HCT116 (cell line): ENCODE measurements at regions not wholly inside any gene's neighbourhood (a gene's known extent, or its start where the extent isn't known, plus 50 kb on each side); places are given as distances from the start of the nearest gene placed in this dataset.

Source experiments
- POLR2AphosphoS5 ChIP-seq: IDR thresholded peaks from 2 replicates; pipeline ENCODE4 v1.6.1; 2011; ENCODE audit warnings: mild to moderate bottlenecking, low read depth, low read length, moderate library complexity
- TF ChIP-seq, protein P1 (sequence below), 3 experiments: fragments of 200-600 bp in 1 of 3; sonication (generic) in 1 of 3; IDR thresholded peaks in 2 of 3; conservative IDR thresholded peaks in 1 of 3; 2 replicates each; pipeline ENCODE4 v1.5.1; 2012 to 2017; ENCODE audit warnings: low read depth in 2 of 3, low read length in 2 of 3, antibody characterized with exemption in 1 of 3, borderline replicate concordance in 1 of 3, control low read depth in 1 of 3, mild to moderate bottlenecking in 1 of 3, mixed read lengths in 1 of 3, mixed run types in 1 of 3, moderate library complexity in 1 of 3; ENCODE audit not compliant: insufficient read depth in 1 of 3

GRCh38 chr10:131651674-131652437 lies 249.0 kb upstream of the PPP2R2D start:
- TF ChIP-seq POLR2AphosphoS5: no peak
- TF ChIP-seq, protein P1, sequence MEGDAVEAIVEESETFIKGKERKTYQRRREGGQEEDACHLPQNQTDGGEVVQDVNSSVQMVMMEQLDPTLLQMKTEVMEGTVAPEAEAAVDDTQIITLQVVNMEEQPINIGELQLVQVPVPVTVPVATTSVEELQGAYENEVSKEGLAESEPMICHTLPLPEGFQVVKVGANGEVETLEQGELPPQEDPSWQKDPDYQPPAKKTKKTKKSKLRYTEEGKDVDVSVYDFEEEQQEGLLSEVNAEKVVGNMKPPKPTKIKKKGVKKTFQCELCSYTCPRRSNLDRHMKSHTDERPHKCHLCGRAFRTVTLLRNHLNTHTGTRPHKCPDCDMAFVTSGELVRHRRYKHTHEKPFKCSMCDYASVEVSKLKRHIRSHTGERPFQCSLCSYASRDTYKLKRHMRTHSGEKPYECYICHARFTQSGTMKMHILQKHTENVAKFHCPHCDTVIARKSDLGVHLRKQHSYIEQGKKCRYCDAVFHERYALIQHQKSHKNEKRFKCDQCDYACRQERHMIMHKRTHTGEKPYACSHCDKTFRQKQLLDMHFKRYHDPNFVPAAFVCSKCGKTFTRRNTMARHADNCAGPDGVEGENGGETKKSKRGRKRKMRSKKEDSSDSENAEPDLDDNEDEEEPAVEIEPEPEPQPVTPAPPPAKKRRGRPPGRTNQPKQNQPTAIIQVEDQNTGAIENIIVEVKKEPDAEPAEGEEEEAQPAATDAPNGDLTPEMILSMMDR (IDR thresholded peaks at IDR 0.05 in 2 of 3, conservative IDR thresholded peaks at IDR 0.05 in 1 of 3; ENCODE audit: borderline replicate concordance in 1 of 3, insufficient read depth in 1 of 3, low read depth in 2 of 3, low read length in 2 of 3): no peak
